ENCODE measurements at regions not wholly inside any gene's neighbourhood (a gene's known extent, or its start where the extent isn't known, plus 50 kb on each side); places are given as distances from the start of the nearest gene placed in this dataset.

- no peak overlapping the region for H3K27ac ChIP-seq
- no peak overlapping the region for H3K4me3 ChIP-seq
These were observed 58.8 kb downstream of the SPRY1 start for GRCh38 chr4:123455360-123455759.

GRCh38 chr4:123462007-123462406, 65.4 kb downstream of the SPRY1 start:
- no peak overlapping the region for H3K4me3 ChIP-seq
- no peak overlapping the region for H3K27ac ChIP-seq

- H3K4me3 ChIP-seq, result no peak overlapping the region
These were observed 67.3 kb downstream of the SPRY1 start for GRCh38 chr4:123463869-123464268.

GRCh38 chr4:123465416-123465815, 68.8 kb downstream of the SPRY1 start:
- H3K27ac ChIP-seq, result no peak overlapping the region

More at GRCh38 chr4:123463869-123464268, 67.3 kb downstream of the SPRY1 start:
- no peak overlapping the region for H3K27ac ChIP-seq

GRCh38 chr4:123466080-123466785, 69.6 kb downstream of the SPRY1 start:
- H3K27ac ChIP-seq, result no peak overlapping the region
- no peak overlapping the region for H3K4me3 ChIP-seq

More at GRCh38 chr4:123465416-123465815, 68.8 kb downstream of the SPRY1 start:
- no peak overlapping the region for H3K4me3 ChIP-seq

- Histone ChIP-seq H3K27ac (no peak overlapping the region), H3K4me3 (no peak overlapping the region)
These were observed 72.0 kb downstream of the SPRY1 start for GRCh38 chr4:123468479-123469031.

- Histone ChIP-seq H3K4me3 (no peak overlapping the region), H3K27ac (no peak overlapping the region)
These were observed 72.7 kb downstream of the SPRY1 start for GRCh38 chr4:123469245-123469644.

GRCh38 chr4:123469696-123470095, 73.1 kb downstream of the SPRY1 start:
- H3K4me3 ChIP-seq, result no peak overlapping the region
- H3K27ac ChIP-seq, result no peak overlapping the region

GRCh38 chr4:123470640-123471039, 74.0 kb downstream of the SPRY1 start:
- no peak overlapping the region for H3K27ac ChIP-seq
- H3K4me3 ChIP-seq, result no peak overlapping the region

GRCh38 chr4:123471655-123472369, 75.2 kb downstream of the SPRY1 start:
- no peak overlapping the region for H3K27ac ChIP-seq
- H3K4me3 ChIP-seq, result no peak overlapping the region

GRCh38 chr4:123474817-123475216, 78.2 kb downstream of the SPRY1 start:
- Histone ChIP-seq H3K27ac (no peak overlapping the region), H3K4me3 (no peak overlapping the region)

GRCh38 chr4:123476089-123476488, 79.5 kb downstream of the SPRY1 start:
- Histone ChIP-seq H3K4me3 (no peak overlapping the region), H3K27ac (no peak overlapping the region)

- Histone ChIP-seq H3K27ac (peak overlapping the region in 3 of 21 experiments; percentile 1 to 67 (median 51)), H3K4me3 (no peak overlapping the region)
These were observed 81.2 kb downstream of the SPRY1 start for GRCh38 chr4:123477711-123478209.

- Histone ChIP-seq H3K27ac (peak overlapping the region in 5 of 21 experiments; percentile 39 to 76 (median 51)), H3K4me3 (no peak overlapping the region)
These were observed 82.3 kb downstream of the SPRY1 start for GRCh38 chr4:123478859-123479345.

- H3K4me3 ChIP-seq, result no peak overlapping the region
- H3K27ac ChIP-seq, result peak overlapping the region in 1 of 21 experiments; percentile 35
These were observed 83.3 kb downstream of the SPRY1 start for GRCh38 chr4:123479944-123480343.

- Histone ChIP-seq H3K27ac (no peak overlapping the region), H3K4me3 (no peak overlapping the region)
These were observed 84.3 kb downstream of the SPRY1 start for GRCh38 chr4:123480706-123481418.

- Histone ChIP-seq H3K27ac (no peak overlapping the region), H3K4me3 (no peak overlapping the region)
These were observed 85.1 kb downstream of the SPRY1 start for GRCh38 chr4:123481717-123482116.

GRCh38 chr4:123484291-123484926, 87.8 kb downstream of the SPRY1 start:
- Histone ChIP-seq H3K27ac (no peak overlapping the region), H3K4me3 (no peak overlapping the region)

GRCh38 chr4:123485601-123486000, 89.0 kb downstream of the SPRY1 start:
- H3K4me3 ChIP-seq, result no peak overlapping the region
- no peak overlapping the region for H3K27ac ChIP-seq

All from skin epidermis (tissue), 12 donors.